Esophagus muscularis mucosa (tissue), 3 donors: ENCODE measurements at regions not wholly inside any gene's neighbourhood (a gene's known extent, or its start where the extent isn't known, plus 50 kb on each side); places are given as distances from the start of the nearest gene placed in this dataset.

Experiments
- CTCF ChIP-seq, 3 experiments: fragments of 200-600 bp in 2 of 3; fragments of 450-650 bp in 1 of 3; sonication (generic) in 2 of 3; IDR thresholded peaks; one replicate each; pipeline ENCODE4 v1.5.1; 2017 to 2019; ENCODE audit warnings: antibody characterized with exemption in 3 of 3, mild to moderate bottlenecking in 2 of 3, moderate library complexity in 1 of 3
- POLR2A ChIP-seq: fragments of 450-650 bp; IDR thresholded peaks from one replicate; pipeline ENCODE4 v1.6.1; 2017; ENCODE audit warnings: antibody characterized with exemption, moderate library complexity, mild to moderate bottlenecking, low read depth

GRCh38 chr3:110644203-110644602 lies 427.4 kb upstream of the NECTIN3 start:
- no peak for TF ChIP-seq POLR2A
- no peak for TF ChIP-seq CTCF (IDR thresholded peaks at IDR 0.05)
